SHP77 treated with DMSO at 0.1 percent for 48 hours (cell line): ENCODE measurements at regions not wholly inside any gene's neighbourhood (a gene's known extent, or its start where the extent isn't known, plus 50 kb on each side); places are given as distances from the start of the nearest gene placed in this dataset.

ENCODE experiments used
- DNase-seq: peaks from one replicate; lab custom pipeline; 2025; lab: John Stamatoyannopoulos, UW

DNA sequence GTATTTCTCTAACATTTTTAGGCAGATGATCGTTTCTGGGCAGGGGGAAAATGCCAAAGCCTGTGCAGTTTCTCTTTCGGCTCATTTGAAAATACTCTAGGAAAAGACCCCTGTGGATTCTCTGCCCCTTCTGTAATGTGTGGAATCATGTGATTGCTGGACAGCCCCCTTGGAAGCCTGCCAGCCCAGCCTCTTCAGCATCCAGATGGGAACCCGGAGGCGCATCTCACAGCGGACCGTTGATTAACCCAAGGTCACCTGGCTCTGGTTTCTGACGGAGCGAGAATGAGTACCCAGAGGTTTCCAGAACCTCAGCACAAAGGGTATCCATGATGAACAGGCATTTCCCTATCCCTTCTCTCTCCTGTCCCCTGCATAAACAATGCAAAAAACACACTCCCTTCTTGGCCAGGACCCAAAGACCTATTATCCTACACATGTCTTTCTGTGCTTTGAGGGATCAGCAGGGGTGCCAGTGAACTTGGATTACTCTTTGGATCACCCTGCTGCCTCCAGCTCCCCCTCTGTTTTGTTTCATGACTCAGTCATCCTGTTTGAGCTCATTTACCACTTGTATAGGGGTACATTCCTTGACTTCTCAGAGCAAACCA lies 957.1 kb upstream of the RBFOX1 start:
- no peak for DNase-seq

DNA sequence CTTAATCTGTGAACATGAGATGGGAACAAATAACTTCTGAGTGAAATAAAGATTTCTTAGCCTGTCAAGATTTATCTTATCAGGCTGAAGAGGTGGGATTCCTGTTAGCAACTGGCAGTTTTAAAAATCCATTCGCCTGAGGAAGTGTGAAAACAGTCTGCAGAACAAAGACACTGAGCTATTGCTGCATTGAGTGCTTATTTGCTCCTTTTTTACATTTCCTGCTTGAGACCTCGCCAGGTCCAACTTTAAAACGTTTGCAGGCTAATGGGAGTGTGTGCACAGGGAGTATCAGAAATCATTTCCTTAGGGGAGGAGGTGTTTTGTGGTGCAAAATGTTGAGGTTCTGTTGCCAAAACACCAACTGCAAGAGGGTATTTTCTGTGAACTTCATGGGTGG lies 957.8 kb upstream of the RBFOX1 start:
- DNase-seq: no peak

DNA sequence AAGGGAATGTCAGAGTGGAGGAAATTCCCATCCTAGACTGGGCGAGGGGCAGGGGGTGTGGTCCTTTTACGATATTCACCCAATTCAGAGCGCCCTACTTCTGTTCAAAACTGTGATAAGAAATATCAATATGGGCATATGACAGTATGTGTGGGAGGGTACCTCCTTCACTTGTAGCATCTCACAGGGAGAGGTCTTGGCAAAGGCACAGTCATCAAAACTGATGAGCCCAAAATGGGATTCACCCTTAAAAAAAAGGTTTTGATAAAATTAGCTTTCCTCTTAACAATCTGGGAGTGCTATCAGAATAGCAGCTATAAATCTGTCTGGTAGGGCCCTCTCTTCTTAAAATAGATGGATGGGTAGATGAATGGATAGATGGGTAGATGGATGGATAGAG lies 967.8 kb upstream of the RBFOX1 start:
- DNase-seq: no peak

DNA sequence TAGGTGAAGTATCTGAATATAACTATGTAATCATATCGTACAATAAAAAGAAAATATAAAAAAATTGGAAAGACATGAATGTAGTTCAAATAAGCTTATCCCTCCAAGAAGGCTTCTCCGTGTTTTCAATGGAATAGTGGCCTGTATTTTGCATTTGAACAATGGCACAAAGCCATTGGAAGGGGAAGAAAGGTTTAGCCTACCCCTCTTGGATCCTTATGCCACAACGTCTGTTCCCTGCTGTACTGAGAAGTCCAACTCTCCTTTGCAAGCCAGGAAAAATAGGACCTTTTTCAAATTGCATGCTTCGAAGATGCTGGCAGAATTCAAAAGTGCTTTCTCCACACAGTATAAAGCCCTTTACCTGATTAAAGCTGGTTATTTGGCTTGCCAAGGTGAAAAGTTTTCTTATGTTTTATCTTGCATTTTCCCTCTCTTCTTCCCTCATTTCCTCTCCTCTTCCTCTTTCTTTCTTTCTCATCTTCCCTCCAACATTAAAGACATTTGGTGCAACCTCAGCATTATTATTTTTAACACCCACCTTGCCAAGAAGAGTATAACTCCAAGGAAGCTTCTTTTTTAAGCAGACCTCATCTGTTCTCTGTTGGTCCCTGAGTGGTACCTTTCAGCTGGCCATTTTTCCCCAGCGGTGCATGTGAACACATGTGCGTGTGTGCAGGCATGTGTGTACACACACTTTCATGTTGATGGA lies 968.6 kb upstream of the RBFOX1 start:
- no peak for DNase-seq

DNA sequence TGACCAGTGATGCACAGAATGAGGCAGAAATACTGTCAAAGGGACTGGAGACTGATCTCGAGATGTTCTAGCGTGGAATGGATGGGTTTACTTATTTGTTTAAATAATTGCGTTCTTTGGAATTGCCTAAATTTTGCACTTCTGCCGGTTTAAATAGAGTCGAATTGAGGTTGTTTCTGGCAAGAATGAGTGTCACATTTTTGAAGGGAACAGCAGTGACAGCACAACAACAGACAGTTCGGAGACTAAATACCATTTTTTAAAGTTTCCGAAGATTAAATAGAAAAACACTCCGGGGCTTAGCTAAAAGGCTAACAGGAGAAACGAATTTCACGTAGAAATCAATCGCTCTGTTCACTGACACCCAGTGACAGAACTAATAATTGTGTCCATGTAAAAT lies 969.2 kb upstream of the RBFOX1 start:
- no peak for DNase-seq

DNA sequence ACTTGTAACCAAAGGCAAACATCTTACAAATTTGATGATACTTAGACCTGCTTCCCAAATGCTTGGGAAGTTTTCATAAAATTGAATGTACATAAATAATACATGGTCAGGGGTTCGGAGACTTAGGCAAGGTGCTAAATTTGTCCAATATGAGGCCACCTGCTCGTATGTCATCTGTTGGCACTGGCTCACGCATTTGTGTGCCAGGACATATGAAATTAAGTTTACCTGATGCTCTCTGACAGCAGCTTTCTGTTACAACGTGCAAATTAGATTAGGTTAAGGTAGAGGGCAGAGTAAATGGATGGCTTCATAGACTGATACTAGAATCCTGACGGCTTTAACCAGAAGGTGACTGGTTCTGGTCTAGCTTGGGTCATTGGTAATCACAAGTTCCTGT lies 970.3 kb upstream of the RBFOX1 start:
- no peak for DNase-seq

DNA sequence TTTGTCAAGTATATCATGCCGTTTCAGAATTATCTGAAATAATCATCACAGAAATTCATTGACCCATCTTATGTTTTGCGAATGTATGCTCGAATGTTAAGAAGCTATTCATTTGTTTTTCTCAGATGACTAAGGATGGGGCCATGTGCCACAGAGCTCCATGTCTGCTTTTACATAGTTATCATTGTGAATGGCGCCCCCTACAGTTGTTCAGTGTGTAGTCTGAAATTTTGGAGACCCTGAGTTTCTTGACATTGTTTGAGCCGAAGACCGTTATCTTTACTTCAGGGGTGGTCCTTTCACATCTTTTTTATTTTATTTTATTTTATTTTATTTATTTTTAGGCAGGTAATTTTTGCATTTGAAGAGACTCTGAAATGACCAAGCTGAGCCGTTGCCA lies 972.0 kb upstream of the RBFOX1 start:
- no peak for DNase-seq

DNA sequence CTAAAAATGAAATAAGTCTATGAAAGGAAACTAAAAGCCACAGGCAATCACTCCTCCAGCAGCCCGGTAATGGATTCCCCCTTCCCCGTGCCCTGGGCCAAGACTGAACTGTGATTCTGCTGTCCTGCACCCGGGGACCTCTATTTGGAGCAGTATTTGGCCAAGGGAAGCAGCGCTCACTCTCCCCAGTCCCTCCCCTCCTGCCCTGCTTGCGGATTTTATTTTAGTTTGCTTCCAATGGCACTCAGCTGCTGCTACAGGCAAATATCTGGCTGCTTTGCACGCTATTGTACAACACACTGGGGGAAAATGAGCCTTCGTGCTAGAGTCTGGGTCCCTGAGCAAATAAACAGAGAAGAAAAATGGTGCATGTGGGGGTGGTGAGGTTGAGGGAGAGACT lies 975.7 kb upstream of the RBFOX1 start:
- DNase-seq: no peak

DNA sequence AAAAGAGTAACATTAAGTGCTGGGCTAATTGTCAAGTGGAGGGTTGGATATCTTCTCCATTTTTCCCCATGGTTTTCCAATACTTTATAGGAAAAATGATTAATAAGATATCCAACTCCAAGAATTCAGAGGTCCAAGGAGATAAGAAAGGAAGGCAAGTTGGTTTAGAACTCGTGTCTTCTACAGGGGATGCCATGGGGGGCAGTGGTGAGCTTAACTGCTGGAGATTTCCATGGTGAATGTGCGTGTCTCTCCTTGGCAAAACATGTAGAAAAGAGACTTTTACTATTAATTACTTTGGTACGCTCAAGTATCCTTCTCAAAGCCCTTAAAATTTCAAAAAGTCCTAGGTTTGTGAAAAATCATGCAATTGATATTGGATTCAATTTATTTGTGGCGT lies 982.9 kb upstream of the RBFOX1 start:
- no peak for DNase-seq

DNA sequence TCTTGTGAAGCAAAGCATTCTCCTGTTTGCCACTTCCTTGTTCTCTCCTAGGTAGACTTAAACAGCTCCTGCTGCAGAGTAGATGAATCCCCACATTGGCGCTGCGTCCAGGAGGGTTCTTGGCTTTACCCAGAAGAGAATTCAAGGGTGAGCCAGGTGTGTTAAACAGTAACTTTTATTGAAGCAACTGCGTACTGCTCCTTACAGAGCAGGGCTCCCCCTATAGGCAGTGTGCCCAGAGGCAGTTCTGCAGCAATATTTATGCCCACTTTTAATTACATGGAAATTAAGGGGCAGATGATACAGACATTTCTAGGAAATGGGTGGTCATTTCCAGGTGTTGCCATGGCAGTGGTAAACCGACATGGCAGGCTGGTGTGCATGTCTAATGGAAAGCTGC lies 987.6 kb upstream of the RBFOX1 start:
- DNase-seq: no peak

DNA sequence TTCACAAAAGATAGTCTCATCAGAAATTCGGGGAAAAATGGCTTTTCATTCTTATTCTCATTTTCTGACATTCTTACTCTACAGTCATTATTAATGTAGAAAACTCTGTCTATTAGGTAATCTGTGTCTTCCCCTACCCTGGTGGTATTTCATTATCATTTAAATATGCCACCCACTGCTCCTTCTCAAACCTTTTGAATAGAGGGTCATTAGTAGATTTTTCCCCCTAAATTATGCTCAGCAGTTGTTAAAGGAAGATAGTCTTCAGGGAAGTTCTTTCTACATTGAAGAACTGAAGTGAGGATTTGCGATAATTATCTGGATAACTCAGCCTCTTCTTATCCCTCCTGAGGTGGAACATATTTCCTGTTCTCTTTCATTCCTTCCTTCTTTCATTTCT lies 989.5 kb upstream of the RBFOX1 start:
- no peak for DNase-seq

DNA sequence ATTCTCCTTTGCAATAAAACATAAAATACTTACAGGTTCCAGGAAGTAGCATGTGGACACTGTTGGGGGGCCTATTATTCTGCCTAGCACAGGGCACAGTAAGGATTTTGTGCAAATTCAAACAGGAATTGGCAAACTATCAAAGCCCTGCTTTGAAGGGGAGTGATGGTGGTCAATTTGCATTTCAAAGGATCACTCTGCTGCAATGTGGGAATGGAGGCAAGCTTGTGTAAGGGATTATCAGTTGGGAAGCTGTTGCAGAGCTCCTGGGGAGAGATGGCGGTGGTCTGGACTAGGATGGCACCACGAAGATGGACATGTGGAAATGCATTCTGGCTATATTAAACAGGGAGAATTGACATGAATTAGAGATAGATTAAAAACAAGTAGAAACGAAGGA lies 990.7 kb upstream of the RBFOX1 start:
- no peak for DNase-seq

DNA sequence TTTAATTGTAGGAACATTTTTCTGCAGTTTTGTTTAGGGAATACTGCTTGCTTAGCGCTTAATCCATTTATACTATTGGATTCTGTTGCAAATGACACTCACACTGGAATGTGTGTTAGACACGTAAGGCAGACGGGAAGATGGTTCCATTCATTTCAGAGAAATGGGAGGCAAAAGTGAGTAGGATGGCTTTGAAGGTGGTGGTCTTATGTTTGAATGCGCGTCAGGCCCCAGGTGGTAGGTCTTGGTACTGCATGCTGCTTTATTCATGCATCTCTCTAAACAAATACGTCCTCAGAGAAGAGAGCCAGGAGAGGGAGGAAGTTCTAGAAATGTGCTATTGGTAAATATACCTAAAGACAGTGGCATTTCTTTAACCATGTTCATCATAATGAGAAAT lies 997.6 kb upstream of the RBFOX1 start:
- no peak for DNase-seq

DNA sequence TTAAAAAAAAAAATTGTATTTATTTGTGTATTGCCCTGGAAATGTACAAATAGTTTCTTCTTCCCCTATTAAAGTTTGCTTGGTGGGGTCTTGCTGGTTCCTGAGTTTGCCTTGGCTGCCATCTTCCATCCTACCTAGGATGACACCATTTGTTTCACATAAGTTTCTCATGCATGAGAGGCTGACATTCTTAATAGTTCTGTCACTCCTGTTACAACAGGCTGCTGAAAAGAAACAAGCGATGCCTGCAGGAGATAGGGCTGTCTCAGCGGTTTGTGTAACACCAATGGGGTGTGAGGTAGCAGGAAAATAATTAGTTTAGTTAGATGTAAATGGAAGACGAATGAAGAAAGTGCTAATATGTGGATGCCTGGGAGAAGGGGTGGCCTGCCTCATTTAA lies 1000.9 kb upstream of the RBFOX1 start:
- DNase-seq: no peak

DNA sequence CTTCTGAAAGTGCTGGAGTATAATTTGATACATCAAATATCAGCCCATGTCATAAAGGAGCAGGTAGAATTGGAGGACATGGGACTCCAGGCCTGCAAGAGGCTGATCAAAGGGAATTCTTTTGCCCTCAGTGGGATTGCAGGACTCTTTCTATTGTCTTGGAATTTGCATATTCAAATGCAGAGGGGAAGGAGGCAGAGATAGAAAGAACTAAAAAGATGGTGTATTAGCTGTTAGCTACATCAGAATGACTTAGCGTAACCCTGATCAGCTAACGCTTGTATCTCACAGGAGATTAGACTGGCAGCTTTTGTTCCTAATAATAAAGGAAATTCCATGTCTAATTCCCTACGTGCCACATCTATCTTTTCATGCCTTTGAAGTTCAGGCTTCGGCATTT lies 1014.7 kb upstream of the RBFOX1 start:
- DNase-seq: no peak

DNA sequence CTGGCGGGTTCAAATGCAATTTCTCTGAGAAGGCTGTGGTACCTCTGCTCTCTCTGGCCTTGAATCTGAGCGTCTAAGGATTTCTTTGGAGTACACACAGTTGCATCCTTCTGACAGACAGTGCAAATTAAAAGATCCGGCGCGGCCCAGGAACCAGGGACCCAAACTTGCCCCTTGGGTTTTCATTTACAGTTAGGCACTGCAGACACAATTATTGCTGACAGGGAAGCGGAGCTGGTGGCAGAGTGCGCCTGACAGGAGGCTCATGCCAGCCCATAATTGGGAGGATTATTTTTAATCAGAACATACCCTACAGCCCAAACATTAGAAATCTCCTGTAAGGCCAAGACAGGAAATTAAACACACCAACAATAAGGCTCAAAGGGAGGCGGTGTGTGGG lies 1023.4 kb upstream of the RBFOX1 start:
- DNase-seq: no peak

DNA sequence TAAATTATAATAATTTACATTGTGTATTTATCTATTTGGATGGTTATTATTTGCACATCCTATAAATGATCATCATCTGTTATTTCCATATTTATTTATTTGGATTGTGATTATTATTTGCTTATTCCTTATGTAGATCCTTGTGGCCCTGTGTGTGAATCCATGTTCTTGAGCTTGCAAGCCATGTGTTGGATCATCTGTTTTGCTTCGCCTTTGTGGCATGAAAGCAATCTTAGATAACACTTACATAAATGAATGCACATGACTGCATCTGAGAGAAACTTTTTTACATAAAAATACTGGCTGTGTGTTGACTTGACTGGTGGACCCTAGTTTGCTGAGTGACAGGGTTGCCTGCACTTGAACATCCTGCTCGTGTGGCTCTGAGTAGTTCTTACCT lies 1024.5 kb upstream of the RBFOX1 start:
- DNase-seq: no peak

DNA sequence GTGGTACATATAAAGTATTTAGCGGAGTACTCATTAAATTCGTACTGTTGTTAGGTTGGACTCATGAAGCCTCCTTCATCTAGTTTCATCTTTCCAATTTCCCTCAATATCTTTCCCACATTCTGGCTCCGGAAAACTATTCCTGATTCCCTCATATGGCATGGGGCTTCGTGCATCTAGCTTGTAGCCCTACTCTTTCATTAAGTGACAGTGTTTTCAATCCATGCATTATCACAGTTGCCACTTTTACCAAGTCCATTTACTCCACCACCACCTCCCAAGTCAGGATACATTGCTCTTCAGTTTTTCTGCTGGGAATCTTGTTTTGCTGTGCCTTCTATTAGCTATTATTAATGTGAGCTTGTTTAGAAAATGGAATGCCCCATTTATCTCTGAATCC lies 1032.1 kb upstream of the RBFOX1 start:
- DNase-seq: no peak

DNA sequence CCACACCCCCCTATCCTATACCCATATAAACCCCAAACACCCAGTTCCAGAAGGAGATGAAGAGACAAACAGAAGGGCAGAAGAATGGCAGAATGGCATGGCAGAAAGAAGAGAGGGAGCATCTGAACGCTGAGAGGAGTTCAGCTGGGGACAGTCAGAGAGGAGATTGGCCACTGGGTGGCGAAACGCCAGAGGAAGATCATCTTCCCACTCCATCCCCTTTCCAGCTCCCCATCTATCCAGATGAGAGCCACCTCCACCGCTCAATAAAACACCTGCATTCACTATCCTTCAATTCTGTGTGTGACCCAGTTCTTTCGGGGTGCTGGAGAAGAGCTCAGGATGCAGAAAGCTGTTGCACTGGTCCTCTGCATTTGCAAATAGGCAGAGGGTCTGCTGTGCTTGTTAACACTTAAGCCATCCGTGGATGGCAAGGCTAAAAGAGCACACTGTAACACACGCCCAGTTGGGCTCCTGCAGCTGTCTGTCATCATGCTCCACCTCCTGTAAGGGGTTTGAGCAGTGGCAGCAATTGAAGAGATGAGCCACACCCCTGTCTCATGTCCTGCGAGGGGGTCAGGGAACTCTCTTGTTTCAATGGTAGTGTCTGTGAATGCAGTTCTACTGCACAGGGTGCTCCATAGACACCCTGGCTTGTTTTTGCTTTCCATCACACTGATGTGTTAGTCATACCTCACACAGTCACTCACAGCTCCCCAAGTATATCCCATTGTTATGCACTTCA lies 1034.8 kb upstream of the RBFOX1 start:
- no peak for DNase-seq

DNA sequence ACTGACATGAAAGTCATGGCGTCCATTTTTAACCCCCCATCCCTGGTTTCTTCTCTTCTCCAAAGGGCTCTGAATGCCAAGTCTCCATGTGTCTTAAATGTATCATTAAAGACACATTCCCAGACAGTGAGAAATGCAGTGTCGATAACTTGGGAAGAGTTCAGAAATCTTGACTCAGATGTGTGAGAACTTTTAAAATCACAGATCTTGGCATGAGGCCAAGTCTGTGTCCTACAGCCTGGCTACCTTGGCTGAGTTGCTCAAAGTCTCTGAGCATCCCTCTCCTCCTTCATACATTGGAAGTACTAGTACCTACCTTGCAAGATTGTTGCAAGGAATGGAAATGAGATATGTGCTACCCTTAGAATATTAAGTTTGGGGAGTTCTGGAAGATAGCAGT lies 1046.5 kb upstream of the RBFOX1 start:
- no peak for DNase-seq

DNA sequence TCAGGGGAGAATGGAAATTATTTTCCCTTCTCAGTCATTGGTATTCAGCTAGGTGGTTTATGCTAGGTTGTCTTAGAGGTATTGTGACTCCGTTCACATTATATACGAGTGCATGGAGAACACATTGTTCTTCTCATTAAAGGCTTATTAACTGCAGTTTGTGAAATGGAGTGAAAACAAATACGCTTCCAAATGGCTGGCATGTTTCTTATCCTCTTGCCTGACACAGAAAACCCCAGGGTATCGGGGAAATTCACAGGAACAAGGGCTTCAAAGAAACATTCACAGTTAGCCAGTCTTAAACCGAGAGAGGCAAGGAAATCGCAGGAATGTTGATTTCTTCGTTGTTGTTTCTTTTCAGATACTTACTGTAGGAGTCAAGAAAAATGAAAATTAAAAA lies 1047.9 kb upstream of the RBFOX1 start:
- no peak for DNase-seq

DNA sequence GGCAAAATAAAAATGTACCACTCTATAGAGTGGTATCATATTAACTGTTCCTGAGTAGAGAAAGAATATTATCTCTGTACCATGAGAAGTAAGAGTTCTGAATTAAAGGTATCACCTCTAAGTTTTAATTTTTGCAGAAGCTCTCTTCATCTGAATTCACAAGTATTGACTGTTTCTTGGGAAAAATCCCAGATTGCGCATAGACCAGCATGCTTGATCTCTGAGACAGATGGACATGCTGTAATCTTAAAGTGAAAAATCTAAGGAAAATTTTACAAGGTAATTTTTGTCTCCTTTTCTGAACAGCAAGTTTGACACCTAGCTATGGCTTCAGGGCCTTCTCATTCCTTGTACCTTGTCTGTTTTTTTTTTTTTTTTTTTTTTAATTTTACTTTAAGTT lies 1050.7 kb upstream of the RBFOX1 start:
- no peak for DNase-seq

DNA sequence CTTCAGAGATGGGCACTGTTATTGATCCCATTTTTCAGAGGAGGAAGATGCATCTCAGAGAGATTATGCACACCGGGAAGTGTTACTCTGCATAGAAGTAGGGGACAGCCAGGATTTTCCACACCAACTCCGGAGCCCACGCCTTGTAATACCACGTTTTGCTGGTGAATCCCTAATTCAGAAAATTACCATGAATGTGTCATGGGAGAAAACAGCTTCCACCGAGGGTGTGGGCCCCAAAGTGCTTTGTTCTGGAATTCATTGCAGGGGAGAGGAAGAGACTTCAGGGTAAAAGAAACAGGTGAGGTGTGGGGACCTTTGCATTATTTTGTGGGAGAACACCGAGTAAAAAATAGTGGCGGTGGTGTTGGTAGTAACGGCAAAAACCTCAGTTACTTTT lies 1051.4 kb upstream of the RBFOX1 start:
- DNase-seq: no peak

DNA sequence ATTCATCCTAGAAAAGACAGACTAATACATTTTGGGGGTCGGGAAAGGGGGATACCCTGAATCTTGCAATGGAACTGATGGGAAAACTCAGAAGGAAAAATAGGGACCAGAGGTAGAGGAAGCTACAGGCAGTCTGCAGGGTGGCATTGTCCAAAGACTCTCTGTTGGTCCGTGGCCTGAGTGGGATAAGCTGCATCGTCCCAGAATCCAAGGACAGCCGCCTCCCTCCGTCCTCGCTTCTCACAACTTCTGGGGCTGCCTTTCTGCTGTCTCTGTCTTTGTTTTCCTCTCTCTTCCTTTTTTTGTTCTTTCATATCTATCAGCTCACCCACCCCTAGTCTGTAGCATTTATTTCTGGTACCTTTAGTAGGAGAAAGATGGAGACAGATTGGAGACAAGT lies 1052.6 kb upstream of the RBFOX1 start:
- no peak for DNase-seq
